Heart right ventricle (tissue), 16 donors: ENCODE measurements at regions not wholly inside any gene's neighbourhood (a gene's known extent, or its start where the extent isn't known, plus 50 kb on each side); places are given as distances from the start of the nearest gene placed in this dataset.

Experiments used
- ATAC-seq, 8 donors: fragments of 200-7000 bp; cut with Tn5 transposase; one replicate each; pipeline ENCODE4 v1.9.1; 2020; ENCODE audit warnings: mild to moderate bottlenecking in 8 of 8, moderate library complexity in 8 of 8, moderate number of reproducible peaks in 1 of 8
- DNase-seq, 2 donors: peaks; one replicate each; pipeline ENCODE4 v3.0.0-alpha.2; 2020
- H3K27ac ChIP-seq, 10 donors: fragments of 200-600 bp; sonication (generic) in 2 of 10; one replicate each; pipeline versions ENCODE4 v1.5.0 to v1.8.0; 2020 to 2022; ENCODE audit warnings: mild to moderate bottlenecking in 3 of 10
- H3K27me3 ChIP-seq, 7 donors: fragments of 200-600 bp; one replicate each; pipeline ENCODE4 v1.8.0; 2021 to 2022; ENCODE audit warnings: mild to moderate bottlenecking in 2 of 7
- H3K36me3 ChIP-seq, 9 donors: fragments of 200-600 bp; sonication (generic) in 1 of 9; one replicate each; pipeline versions ENCODE4 v1.5.0 to v1.8.0; 2020 to 2022; ENCODE audit warnings: mild to moderate bottlenecking in 2 of 9
- H3K4me1 ChIP-seq, 9 donors: fragments of 200-600 bp; sonication (generic) in 1 of 9; one replicate each; pipeline versions ENCODE4 v1.5.0 to v1.8.0; 2020 to 2022; ENCODE audit warnings: mild to moderate bottlenecking in 4 of 9
- H3K4me3 ChIP-seq, 10 donors: fragments of 200-600 bp; sonication (generic) in 2 of 10; one replicate each; pipeline versions ENCODE4 v1.5.0 to v1.8.0; 2020 to 2022; ENCODE audit warnings: mild to moderate bottlenecking in 7 of 10, moderate library complexity in 2 of 10
- H3K9me3 ChIP-seq, 11 donors: fragments of 200-600 bp in 10 of 11; sonication (generic) in 2 of 11; one replicate each; pipeline versions ENCODE4 v1.5.0 to v1.8.0; 2013 to 2022; ENCODE audit warnings: mild to moderate bottlenecking in 2 of 11, control low read depth in 1 of 11, moderate library complexity in 1 of 11
- WGBS, 2 donors: extraction: QIAGEN DNeasy Blood & Tissue Kit; methylation state at CpG; one replicate each; pipeline ENCODE4 v1.1.7; 2013; ENCODE audit warnings: inconsistent platforms in 1 of 2; 5-methylcytosine and 5-hydroxymethylcytosine counted together
- intact Hi-C, 10 donors: fragments of 100-400 bp; cut with DNase I; formaldehyde crosslinking; loops; one replicate each; pipeline versions ENCODE4 v1.11.1 to v1.14.2; 2022
- TF ChIP-seq, protein P1 (sequence below), 9 donors: fragments of 200-600 bp; sonication (generic) in 2 of 9; IDR thresholded peaks; one replicate each; pipeline versions ENCODE4 v1.5.0 to v1.8.0; 2021 to 2022; ENCODE audit warnings: antibody characterized with exemption in 9 of 9, mild to moderate bottlenecking in 5 of 9, moderate library complexity in 1 of 9
- donor health status: Arrhythmogenic right ventricular cardiomyopathy.
- donor health status: ischemic (EF 13 %, LVEDD 7.1; RV severe dilation, severe dysfunction).
- donor health status: healthy with polysubstance abuse.
- donor health status: DM: no; HTN: yes; CAD: no.
- donor health status: DM: no; HTN: no; CAD: no.
- donor health status: ischemic (EF 25% LVEDD 6.9; RV normal size, moderate dysfunction).
- donor health status: ischemic (EF 25% LVEDD 5.7; RV mildly dilated, moderate dysfunction).
- donor health status: healthy.
- donor health status: DM: yes; HTN: yes; CAD: no.
- donor health status: Ischemic cardiomyopathy.
- donor health status: ischemic (EF 35%, LVEDD 5.7; RV mildly dilated, moderate dysfunction).
- donor health status: nonischemic (EF 11% LVEDD 7.7; RV severe dilation, severe dysfunction).
- donor health status: DM: yes; HTN: yes; CAD: no.
- donor health status: PGD.
- donor health status: ischemic (EF 29% LVEDD 5.4; RV normal size, mild dysfunction).
- donor health status: nonischemic (EF 23%, LVEDD 6.1; RV moderate dilation, normal function).

DNA sequence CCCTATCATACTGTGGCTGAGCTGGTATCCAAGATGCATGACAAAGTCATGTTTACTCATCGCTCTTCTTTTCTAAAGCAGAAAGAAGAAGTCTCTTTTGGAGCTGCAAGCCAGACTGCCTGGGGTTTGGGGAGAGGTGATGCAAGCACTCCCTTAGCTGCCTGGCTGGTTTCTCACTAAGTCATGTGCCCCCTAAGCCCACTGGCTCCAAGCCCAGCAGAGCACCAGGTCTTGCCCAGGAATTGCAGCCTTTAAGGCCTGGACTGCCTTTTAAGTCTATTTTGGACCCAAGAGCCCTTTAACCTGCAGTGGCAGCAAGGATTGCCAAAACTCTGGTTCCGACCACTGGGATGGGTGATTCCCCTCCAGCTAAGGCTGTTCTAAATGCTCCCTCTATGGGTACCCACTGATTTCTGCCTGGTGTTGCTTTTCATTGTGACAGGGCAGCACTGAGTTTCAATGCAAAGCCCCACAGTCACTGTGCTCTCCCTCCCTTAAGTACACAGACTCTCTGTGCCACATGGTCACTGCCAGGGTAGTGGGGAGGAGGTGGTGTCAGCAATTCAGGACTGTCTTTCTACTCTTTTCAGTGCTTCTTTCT lies 548.6 kb downstream of the TLL1 start:
- Histone ChIP-seq H3K27ac (no peak overlapping the region), H3K36me3 (no peaks in the 10 kb centered on the region), H3K27me3 (no peaks in the 10 kb centered on the region), H3K4me3 (no peak overlapping the region), H3K9me3 (peaks cover 0 to 35% (median 0%) of the 10 kb centered on the region in 11 donors), H3K4me1 (no peaks in the 10 kb centered on the region)
- TF ChIP-seq, protein P1, sequence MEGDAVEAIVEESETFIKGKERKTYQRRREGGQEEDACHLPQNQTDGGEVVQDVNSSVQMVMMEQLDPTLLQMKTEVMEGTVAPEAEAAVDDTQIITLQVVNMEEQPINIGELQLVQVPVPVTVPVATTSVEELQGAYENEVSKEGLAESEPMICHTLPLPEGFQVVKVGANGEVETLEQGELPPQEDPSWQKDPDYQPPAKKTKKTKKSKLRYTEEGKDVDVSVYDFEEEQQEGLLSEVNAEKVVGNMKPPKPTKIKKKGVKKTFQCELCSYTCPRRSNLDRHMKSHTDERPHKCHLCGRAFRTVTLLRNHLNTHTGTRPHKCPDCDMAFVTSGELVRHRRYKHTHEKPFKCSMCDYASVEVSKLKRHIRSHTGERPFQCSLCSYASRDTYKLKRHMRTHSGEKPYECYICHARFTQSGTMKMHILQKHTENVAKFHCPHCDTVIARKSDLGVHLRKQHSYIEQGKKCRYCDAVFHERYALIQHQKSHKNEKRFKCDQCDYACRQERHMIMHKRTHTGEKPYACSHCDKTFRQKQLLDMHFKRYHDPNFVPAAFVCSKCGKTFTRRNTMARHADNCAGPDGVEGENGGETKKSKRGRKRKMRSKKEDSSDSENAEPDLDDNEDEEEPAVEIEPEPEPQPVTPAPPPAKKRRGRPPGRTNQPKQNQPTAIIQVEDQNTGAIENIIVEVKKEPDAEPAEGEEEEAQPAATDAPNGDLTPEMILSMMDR (IDR thresholded peaks at IDR 0.05), result no peak
- 81 to 87% methylated on average over 2 of the region's 2 CpGs for WGBS, 2 donors
- ATAC-seq, result no peak
- DNase-seq, result no peak
- intact Hi-C loops, result no loop called here

DNA sequence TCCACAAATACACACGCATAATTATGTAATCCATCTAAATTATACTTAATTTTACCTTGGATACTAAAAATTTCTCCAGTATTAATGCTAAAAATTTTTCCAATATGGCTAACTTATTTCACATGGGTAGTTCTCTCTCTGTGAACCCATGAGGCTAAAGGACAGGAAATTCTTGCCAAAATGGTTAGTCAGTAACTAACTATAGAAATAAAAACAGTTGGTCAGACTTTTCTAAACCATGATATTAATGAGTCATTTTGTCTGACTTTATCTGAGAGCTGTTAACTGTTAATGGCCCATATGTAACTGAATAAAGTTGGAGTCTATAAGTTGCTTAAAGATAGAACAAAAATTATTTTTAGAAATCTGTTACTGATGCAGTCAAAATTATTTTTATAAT lies 549.4 kb downstream of the TLL1 start:
- ATAC-seq, result no peak

DNA sequence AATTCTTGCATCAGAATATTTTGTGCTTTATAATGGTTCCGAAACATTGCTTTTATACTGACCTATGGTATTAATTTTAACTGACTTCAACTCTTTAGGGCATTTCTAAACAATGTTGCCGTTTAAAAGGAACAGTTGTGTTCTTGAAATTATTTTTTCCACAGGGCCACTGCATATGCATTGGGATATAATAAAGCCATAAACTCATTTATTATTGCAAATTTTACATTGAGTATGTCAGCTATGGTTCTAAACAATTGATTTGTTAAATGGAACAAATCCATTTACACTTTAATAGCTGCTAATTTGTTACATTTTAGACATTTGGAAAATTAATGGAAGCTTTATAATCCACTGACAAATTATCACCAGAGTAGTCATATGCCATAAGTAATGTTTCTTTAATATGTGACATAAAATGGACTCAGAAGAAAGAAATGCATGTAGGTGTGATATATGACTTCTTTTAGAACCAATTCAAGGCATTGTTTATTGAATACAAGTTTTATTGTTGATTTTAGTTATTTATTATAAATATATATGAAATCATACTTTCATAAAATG lies 553.3 kb downstream of the TLL1 start:
- H3K4me1 ChIP-seq, result no peaks in the 10 kb centered on the region
- H3K4me3 ChIP-seq, result no peak overlapping the region
- intact Hi-C loops, result no loop called here
- H3K9me3 ChIP-seq, result peaks cover 0 to 6% (median 0%) of the 10 kb centered on the region in 11 donors
- H3K27ac ChIP-seq, result no peak overlapping the region
- 81 to 82% methylated on average over 2 of the region's 2 CpGs for WGBS, 2 donors
- TF ChIP-seq, protein P1 (IDR thresholded peaks at IDR 0.05), result no peak
- H3K27me3 ChIP-seq, result no peaks in the 10 kb centered on the region
- ATAC-seq (no peak), DNase-seq (no peak)
- H3K36me3 ChIP-seq, result no peaks in the 10 kb centered on the region

More for the DNA sequence above, 549.4 kb downstream of the TLL1 start:
- intact Hi-C loops, result no loop called here
- WGBS, 2 donors, result 90 to 91% methylated on average over 1 of the region's 1 CpG
- Histone ChIP-seq H3K4me3 (no peak overlapping the region), H3K9me3 (peaks cover 0 to 31% (median 0%) of the 10 kb centered on the region in 11 donors), H3K36me3 (no peaks in the 10 kb centered on the region), H3K27ac (no peak overlapping the region), H3K27me3 (no peaks in the 10 kb centered on the region), H3K4me1 (no peaks in the 10 kb centered on the region)
- TF ChIP-seq, protein P1 (IDR thresholded peaks at IDR 0.05), result no peak
- no peak for DNase-seq

DNA sequence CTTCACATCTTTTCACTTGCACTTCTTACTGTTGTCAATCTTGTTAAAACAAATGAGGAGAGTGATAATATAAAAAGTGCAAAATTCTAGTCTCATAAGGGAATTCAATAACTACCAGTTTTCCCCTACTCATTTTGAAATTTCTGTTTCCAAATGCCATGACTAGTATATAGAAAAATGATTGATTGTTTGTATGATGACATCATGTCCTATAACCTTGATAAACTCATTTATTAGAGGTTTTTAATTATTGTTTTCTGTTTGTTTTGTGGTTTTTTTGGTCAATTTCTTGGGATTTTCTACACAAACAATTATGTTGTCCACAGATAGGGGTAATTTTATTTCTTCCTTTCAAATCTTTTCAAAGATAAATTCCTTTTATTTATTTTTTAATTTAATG lies 559.1 kb downstream of the TLL1 start:
- H3K4me3 ChIP-seq, result no peak overlapping the region
- no peaks in the 10 kb centered on the region for H3K27me3 ChIP-seq
- intact Hi-C loops, result no loop called here
- H3K36me3 ChIP-seq, result no peaks in the 10 kb centered on the region
- H3K27ac ChIP-seq, result no peak overlapping the region
- H3K9me3 ChIP-seq, result no peaks in the 10 kb centered on the region
- H3K4me1 ChIP-seq, result no peaks in the 10 kb centered on the region
- no peak for ATAC-seq
- TF ChIP-seq, protein P1 (IDR thresholded peaks at IDR 0.05), result no peak
- no peak for DNase-seq
